NCI-H69 (cell line): ENCODE measurements at regions not wholly inside any gene's neighbourhood (a gene's known extent, or its start where the extent isn't known, plus 50 kb on each side); places are given as distances from the start of the nearest gene placed in this dataset.
"Not testable (repeated sequence)": the region's sequence is repeated elsewhere in the genome, so short reads cannot be mapped to it uniquely, and the experiment has no call there.

Experiments used
- DNase-seq: peaks from one replicate; lab custom pipeline; 2025; lab: John Stamatoyannopoulos, UW

DNA sequence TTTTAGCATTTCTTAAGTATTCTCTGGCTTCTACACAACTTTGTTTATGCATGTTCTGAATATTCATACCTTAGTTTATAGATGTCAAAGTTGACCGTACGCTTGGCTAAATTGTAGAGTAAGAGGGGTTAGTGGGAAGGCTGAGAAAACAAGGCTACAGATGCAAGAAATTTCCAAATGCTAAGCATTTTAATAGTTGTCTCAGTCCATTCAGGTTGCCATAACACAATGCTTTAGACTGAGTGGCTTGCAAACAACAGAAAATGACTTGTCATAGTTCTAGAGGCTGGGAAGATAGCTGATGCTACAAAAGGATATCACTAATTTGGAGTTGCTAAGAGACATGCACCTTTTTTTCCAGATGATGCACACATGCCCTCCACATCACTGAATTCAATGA, 53.0 kb upstream of the C1QTNF3 start:
- not testable (repeated sequence) for DNase-seq

DNA sequence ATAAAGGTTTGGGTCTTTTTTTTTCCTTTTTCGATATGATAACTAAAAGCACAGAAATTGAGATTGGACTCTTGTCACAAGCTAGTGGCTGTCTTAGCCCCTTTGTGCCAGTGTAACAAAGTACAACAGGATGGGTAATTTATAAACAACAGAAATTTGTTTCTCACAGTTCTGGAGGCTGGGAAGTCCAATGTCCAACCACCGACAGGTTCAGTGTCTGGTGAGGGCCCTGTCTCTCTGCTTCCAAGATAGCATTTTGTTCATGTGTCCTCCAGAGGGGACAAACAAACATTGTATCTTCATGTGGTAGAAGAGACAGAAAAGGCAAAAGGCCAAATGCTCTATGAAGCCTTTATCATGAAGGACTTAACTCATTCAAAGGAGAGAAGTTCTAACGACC, 56.9 kb upstream of the C1QTNF3 start:
- not testable (repeated sequence) for DNase-seq

DNA sequence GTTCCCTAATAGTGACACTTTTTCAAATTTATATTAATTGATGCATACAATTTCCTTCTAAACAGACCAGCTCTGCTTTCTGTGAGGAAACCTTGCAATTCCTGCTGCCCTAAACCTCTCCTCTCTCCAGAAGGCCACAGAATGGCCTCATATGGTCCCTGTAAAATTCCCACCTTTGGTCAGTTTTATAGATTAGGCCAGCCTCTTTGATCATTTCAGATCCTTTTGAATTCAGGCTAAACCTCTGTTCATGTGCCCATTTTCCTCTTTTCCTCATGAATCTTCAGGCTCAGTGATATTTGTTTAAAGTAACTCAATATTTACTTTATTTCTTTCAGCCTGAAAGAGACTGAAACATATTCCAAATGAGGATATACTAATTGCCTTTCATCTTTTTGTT, 58.6 kb upstream of the C1QTNF3 start:
- DNase-seq = not testable (repeated sequence)

DNA sequence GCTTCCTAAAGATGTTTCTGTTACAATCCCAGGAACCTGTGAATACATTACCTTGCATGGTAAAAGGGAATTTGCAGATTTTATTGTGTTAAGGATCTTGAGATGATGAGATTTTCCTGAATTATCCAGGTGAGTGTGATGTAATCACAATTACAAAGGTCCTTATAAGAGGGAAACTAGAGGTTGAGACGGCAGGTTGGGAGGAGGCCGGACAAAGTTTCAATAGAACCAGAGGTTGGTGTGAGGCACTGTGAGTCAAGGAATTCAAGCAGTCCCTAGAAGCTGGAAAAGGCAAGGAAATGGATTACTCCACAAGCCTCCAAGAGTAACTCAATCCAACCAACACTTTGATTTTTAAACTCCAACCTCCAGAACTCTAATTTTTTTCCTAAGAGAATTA, 65.9 kb upstream of the C1QTNF3 start:
- DNase-seq = not testable (repeated sequence)

DNA sequence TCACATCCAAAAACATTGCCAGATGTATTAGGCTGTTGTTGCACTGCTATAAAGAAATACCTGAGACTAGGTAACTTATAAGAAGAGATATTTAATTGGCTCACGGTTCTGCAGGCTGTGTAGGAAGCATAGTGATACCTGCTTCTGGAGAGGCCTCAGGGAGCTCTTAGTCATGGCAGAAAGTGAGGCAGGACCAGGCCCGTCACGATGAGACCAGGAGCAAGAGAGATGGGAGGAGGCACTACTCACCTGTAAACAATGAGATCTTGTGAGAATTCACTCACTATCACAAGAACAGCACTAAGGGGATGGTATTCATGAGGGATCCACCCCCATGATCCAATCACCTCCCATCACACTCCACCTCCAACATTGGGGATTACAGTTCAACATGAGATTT, 81.3 kb upstream of the C1QTNF3 start:
- not testable (repeated sequence) for DNase-seq

DNA sequence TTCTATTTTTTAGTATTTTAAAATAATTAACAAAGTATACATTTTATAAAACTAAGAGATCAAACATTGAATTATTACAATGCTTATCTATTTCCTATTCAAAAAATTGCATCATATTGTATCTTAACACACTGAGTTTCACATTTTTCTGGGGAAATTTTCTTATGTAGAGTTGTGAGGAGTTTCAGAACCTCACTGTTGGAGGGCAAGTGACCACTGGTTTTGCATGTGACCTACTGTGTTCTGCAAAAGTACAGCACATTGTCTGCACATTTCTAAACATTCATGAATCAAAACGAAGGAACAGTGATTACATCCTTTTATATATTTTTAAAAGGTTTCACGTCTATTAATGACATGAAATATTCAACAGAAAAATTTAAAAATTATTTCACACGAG, 82.3 kb upstream of the C1QTNF3 start:
- DNase-seq = not testable (repeated sequence)

DNA sequence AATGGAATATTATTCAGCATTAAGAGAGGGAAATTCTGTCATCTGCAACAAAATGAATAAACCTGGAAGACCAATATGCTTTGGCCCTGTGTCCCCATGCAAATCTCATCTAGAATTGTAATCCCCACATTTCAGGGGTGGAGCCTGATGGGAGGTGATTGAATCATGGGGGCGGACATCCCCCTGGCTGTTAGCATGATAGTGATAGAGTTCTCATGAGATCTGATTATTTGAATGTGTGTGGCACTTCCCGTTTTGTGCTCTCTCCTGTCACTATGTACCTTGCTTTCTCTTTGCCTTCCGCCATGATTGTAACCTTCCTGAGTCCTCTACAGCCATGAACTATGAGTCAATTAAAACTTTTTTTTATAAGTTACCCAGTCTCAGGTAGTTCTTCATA, 83.7 kb upstream of the C1QTNF3 start:
- DNase-seq = not testable (repeated sequence)

DNA sequence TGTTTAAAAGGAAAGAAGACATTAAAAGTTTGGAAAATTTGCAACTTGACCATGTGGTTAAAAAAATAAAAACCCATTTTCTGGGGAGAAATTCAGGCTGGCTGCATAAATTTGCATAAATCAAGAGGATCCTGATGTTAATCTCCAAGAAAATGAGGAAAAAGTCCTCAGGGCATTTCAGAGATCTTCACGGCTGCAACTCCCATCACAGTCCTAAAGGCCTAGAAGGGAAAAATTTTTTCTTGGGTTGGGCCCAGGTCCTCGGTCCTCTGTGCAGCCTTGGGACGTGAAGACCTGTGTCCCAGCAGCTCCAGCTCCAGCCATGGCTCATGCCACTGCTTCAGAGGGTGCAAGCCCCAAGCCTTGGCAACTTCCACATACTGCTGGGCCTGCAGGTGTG, 84.8 kb upstream of the C1QTNF3 start:
- DNase-seq = not testable (repeated sequence)

DNA sequence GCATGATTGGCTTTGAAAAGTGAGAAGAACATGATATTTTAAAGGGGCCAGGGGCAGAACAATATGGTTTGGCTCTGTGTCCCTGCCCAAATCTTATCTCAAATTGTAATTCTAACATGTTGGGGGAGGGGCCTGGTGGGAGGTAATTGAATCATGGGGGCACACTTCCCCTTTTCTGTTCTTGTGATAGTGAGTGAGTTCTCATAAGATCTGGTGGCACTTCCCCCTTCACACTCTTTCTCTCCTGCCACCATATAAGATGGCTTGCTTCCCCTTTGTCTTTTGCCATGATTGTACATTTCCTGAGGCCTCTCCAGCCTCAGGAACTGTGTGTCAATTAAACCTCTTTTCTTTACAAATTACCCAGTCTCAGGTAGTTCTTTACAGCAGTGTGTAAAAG, 85.9 kb upstream of the C1QTNF3 start:
- DNase-seq = not testable (repeated sequence)

DNA sequence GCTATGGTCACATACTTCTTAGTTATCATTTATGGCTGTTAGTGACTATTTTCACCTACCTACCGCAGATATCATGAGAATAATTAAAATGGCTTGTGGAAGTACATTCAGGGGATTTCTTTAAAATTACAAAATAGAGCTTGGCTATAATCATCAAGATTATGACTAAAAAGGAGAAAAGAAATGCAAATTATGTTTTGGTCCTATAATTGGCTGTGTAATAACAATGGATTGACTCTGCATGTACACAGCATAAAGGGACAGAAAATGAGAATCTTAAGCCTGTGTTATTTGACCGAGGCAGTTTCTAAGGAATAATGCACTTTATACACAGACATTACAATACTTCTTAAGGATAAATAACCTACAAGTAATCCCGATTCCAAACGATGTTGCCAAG, 112.0 kb upstream of the C1QTNF3 start:
- not testable (repeated sequence) for DNase-seq

DNA sequence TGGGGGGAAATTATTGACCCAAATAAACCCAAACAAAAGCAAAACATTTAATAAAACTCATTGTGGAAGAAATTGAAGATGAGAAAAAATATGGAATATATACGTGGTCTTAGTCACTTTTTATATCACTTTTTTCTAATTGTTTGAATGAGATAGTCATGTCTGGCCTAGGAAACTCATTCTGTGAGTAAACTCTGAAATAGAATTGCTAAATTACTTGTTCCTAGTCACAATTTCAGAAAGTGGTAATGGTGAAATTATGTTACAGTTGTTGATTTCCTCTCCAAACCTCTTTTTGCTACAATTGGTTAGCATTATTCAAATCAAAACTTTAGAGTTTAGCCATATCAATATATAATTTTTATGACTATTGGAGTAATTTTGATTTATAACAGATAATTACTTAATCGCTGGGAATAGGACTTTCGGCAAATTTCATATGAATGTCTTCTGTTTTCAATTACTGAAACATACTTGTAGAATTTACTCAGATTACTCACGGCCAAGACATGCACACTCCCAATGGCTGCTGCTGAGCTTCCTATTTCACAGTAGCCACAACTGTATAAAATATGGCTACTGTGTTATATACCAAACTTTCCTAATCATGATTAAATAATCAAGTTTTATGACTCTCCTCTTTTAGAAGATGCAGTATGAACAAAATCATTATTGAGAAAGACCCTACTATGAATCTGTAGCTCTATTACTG, 113.8 kb upstream of the C1QTNF3 start:
- DNase-seq = not testable (repeated sequence)

DNA sequence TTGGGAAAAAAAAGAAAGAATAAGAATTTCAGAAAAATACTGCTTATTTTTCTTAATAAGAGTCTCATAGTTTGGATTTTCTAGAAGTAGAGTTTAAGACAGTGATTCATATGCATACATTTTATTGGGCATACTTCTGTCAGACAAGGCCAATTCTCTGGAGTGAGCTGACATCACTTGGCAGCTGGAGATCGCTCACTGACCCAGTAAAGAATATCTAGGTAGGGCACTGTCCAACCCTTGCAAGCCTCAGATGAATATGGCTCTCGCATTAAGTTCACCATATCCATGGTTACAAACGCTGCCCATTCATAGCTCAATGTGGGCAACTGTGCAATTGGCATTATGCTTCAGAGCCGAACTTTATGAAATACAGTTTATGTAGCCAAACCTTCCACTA, 117.9 kb upstream of the C1QTNF3 start:
- DNase-seq = not testable (repeated sequence)

DNA sequence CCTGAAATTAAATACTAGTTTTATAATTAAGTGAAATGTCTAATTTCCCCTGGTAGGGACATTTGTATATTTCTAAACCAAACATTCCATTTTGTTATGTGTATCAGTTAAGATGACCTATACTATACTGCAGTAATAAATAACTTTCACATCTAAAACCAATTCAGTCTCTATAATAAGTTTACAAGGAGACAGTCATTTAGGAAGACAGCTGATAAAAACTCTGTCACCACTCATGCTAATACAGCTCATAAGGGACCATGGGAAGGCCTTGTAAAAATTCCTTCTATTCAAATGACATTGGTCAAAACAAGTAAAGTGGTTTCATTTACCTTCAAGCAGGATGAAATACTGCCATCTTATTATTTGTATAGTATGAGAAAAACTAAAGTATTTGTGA, 128.4 kb upstream of the C1QTNF3 start:
- not testable (repeated sequence) for DNase-seq

DNA sequence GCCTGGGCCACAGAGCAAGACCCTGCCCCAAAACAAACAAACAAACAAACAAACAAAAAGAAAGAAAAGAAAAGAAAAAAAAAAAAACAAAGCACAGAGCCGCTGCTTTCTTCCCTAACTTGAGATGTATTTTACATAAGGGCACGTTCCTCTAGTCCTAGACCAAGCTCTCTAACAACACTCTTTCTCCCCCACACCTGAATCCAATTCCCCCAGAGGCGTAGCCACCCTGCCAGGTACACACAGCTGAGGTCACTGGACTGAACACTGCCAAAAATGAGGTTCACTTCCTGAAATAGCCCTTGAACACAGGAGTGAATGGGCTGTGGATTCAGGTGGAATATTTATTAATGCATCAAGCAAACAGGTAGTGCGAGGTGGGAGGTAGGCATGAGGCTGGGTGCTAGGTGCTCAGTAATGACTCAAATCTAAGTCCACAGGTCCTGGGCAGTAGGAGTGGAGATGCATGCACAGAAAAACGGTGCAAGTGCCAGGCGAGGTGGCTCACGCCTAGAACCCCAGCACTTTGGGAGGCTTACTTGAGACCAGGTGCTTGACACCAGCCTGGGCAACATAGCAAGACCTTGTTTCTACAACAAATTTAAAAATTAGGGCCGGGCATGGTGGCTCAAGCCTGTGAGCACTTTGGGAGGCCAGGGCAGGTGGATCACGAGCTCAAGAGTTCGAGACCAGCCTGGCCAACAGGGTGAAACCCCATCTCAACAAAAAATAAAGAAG, 136.6 kb upstream of the C1QTNF3 start:
- DNase-seq = not testable (repeated sequence)

DNA sequence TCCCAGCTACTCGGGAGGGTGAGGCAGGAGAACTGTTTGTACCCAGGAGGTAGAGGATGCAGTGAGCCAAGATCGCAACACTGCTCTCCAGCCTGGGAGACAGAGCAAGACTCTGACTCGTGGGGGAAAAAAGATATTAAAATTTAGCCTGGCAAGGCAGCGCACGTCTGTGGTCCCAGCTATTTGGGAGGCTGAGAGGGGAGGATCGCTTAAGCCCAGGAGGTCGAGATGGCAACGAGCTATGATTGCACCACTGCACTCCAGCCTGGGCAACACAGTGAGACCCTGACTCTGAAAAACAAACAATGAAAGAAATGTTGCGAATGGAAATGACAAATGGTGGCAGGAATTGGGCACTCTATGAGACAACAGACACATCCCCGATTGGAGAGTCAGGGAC, 137.2 kb upstream of the C1QTNF3 start:
- not testable (repeated sequence) for DNase-seq

DNA sequence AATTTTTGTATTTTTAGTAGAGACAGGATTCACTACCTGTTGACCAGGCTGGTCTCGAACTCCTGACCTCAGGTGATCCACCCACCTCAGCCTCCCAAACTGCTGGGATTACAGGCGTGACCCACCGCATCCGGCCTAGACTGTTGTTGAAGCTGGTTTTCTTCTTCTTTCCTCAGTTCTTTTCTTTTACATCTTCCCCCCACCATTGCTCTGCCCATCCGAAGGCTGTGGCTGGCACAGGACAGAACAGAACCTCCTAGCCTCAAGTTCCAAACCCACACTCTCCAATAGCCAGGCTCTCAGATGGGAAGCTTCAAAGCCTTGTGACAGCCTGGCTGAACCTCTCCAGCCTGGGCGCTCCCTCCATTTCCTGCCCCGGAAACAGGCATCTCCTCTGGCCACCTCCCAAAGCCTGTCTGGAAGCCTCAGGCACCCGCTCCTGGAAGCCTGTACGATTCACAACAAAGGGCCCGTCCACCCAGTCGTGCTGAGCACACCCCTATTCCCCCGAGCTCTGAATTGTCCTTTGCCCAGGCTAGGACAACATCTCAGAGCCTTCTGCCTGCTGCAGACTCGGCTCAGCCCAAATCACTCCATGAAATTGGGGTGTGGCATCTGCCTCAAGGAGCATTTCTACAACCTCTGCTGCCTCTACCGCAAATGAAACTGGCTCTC, 138.1 kb upstream of the C1QTNF3 start:
- DNase-seq = not testable (repeated sequence)

DNA sequence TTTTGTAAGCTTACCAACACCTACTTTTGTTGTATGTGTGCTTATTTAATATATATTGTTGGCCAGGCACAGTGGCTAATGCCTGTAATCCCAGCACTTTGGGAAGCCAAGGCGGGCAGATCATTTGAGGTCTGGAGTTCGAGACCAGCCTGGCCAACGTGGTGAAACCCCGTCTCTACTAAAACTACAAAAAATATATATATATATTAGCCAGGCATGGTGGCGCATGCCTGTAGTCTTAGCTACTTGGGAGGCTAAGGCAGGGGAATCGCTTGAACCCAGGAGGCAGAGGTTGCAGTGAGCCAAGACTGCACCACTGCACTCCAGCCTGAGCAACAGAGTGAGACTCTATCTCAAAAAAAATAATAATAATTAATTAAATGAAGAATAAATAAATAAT, 142.0 kb upstream of the C1QTNF3 start:
- DNase-seq = not testable (repeated sequence)

DNA sequence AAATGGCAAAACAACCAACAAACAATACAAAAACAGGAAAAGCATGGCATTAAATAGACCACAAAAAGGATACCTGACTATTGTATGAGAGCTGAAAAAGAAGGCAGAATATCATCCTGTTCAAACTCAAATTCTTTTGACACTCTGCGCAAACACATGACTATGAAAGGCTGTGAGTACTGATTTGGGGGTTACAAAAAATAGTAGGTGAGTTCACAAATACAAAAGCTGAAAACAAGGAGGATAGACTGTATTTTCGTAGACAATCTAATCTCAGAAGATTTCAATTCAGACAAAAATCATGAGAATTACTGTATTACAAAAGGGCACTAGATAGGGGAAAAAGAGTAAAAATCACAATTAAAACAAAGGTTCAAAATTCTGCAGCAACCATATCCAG, 142.6 kb upstream of the C1QTNF3 start:
- not testable (repeated sequence) for DNase-seq

DNA sequence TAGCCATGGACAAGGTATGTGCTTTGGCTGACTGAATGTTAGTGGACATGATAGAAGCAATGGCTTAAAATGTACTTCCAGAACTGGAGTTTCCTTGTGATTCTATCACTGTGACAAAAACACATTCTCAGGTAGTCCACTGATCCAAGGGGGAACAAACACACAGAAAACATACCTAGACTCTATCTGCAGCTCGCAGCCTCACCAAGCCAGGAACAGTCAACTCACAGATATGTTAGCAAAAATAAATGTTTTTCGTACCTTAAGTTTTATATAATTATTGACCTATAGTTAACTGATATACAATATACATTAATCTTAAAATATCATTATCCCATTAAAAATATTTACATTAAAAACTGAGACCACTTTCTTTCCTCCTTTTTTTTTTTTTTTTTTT, 143.1 kb upstream of the C1QTNF3 start:
- DNase-seq = not testable (repeated sequence)

DNA sequence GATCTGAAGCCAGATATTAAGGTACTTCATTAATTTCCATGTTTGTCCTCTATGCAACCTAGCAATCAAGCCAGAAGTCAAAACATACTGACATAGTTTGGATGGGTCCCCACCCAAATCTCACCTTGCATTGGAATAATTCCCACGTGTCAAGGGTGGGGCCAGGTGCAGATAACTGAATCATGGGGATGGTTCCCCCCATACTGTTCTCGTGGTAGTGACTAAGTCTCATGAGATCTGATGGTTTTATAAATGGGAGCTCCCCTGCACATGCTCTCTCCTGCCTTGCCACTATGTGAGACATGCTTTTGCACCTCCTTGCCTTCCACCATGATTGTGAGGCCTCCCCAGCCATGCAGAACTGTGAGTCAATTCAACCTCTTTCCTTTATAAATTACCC, 143.9 kb upstream of the C1QTNF3 start:
- DNase-seq = not testable (repeated sequence)

DNA sequence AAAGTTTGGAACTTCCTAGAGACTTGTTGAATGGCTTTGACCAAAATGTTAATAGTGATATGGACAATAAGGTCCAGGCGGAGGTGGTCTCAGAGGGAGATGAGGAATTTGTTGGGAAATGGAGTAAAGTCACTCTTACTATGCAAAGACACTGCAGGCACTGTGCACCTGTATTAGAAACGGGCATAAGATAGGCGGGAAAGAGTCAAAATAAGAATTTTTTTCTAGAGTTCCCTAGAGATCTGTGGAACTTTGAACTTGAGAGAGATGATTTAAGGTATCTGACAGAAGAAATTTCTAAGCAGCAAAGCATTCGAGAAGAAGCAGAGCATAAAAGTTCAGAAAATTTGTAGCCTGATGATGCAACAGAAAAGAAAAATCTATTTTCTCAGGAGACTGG, 144.4 kb upstream of the C1QTNF3 start:
- DNase-seq = not testable (repeated sequence)

DNA sequence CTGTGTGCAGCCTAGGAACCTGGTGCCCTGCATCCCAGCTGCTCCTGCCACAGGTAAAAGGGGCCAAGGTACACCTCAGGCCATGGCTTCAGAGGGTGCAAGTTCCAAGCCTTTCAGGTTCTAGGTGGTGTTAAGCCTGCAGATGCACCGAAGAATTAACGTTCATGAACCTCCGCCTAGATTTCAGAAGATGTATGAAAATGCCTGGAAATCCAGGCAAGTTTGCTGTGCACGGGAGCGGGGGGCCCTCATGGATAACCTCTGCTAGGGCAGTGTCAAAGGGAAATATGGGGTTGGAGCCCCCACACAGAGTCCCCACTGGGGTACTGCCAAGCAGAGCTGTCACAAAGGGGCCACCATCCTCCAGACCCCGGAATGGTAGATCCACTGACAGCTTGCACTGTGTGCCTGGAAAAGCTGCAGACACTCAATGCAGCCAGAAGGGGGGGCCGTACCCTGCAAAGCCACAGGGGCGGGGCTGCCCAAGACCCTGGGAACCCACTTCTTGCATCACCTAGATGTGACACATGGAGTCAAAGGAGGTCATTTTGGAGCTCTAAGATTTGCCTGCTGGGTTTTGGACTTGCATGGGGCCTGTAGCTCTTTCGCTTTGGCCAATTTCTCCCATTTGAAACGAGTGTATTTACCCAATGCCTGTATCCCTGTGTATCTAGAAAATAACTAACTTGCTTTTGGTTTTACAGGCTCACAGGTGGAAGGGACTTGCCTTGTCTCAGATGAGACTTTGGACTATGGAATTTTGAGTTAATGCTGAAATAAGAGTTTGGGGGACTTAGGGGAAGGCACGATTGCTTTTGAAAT, 145.2 kb upstream of the C1QTNF3 start:
- not testable (repeated sequence) for DNase-seq
